CD14-positive monocyte (primary cell): ENCODE measurements at regions not wholly inside any gene's neighbourhood (a gene's known extent, or its start where the extent isn't known, plus 50 kb on each side); places are given as distances from the start of the nearest gene placed in this dataset.

Experiments
- DNase-seq, 3 donors: peaks; one replicate each; pipeline ENCODE4 v3.0.0-alpha.2; 2011 to 2022
- H2AFZ ChIP-seq: 2 replicates; pipeline ENCODE4 v1.6.0; 2012; ENCODE audit warnings: mild to moderate bottlenecking, low read depth, low read length, inconsistent platforms; ENCODE audit not compliant: insufficient read depth, poor library complexity, severe bottlenecking
- H3K27ac ChIP-seq, 2 donors: 1 replicate in 1 of 2; 2 replicates in 1 of 2; pipeline ENCODE4 v1.5.1; 2012 to 2013; ENCODE audit warnings: low read length in 2 of 2, control low read depth in 1 of 2, inconsistent platforms in 1 of 2, low read depth in 1 of 2, mild to moderate bottlenecking in 1 of 2
- H3K27me3 ChIP-seq, 2 donors: one replicate each; pipeline versions ENCODE4 v1.6.0 to v1.6.1; 2011 to 2013; ENCODE audit warnings: low read length in 2 of 2; ENCODE audit not compliant: control insufficient read depth in 2 of 2, insufficient read depth in 2 of 2
- H3K36me3 ChIP-seq, 2 donors: replicated peaks in 1 of 2; 1 replicate in 1 of 2; 2 replicates in 1 of 2; pipeline versions ENCODE4 v1.5.1 to v1.6.1; 2012 to 2013; ENCODE audit warnings: low read length in 2 of 2, control low read depth in 1 of 2, inconsistent platforms in 1 of 2, mild to moderate bottlenecking in 1 of 2; ENCODE audit not compliant: insufficient read depth in 2 of 2, control insufficient read depth in 1 of 2
- H3K4me1 ChIP-seq, 2 donors: 1 replicate in 1 of 2; 2 replicates in 1 of 2; pipeline versions ENCODE4 v1.5.1 to v1.6.1; 2012 to 2013; ENCODE audit warnings: low read length in 2 of 2, control low read depth in 1 of 2, inconsistent platforms in 1 of 2, mild to moderate bottlenecking in 1 of 2, moderate library complexity in 1 of 2; ENCODE audit not compliant: insufficient read depth in 2 of 2, control insufficient read depth in 1 of 2
- H3K4me2 ChIP-seq: replicated peaks from 2 replicates; pipeline ENCODE3; 2012; ENCODE audit warnings: low read length, moderate library complexity, mild to moderate bottlenecking; ENCODE audit not compliant: poor library complexity, severe bottlenecking; ENCODE audit errors: extremely low read depth
- H3K4me3 ChIP-seq, 3 experiments: fragments of 200-600 bp in 1 of 3; sonication (generic) in 1 of 3; replicated peaks in 1 of 3; 1 replicate in 2 of 3; 2 replicates in 1 of 3; pipeline ENCODE4 v1.5.1; 2011 to 2013; ENCODE audit warnings: low read length in 3 of 3, mild to moderate bottlenecking in 3 of 3, control low read depth in 2 of 3, low read depth in 2 of 3, inconsistent platforms in 1 of 3, moderate library complexity in 1 of 3
- H3K79me2 ChIP-seq: 2 replicates; pipeline ENCODE4 v1.6.0; 2012; ENCODE audit warnings: mild to moderate bottlenecking, control low read depth, inconsistent platforms, low read length, moderate library complexity; ENCODE audit not compliant: insufficient read depth
- H3K9ac ChIP-seq: 2 replicates; pipeline ENCODE4 v1.6.0; 2017; ENCODE audit warnings: low read length, mild to moderate bottlenecking; ENCODE audit not compliant: insufficient read depth, poor library complexity, severe bottlenecking
- H3K9me3 ChIP-seq, 2 donors: replicated peaks in 1 of 2; 1 replicate in 1 of 2; 2 replicates in 1 of 2; pipeline versions ENCODE4 v1.5.1 to v1.6.1; 2012 to 2013; ENCODE audit warnings: low read length in 2 of 2, control low read depth in 1 of 2; ENCODE audit not compliant: control insufficient read depth in 1 of 2, insufficient read depth in 1 of 2
- H4K20me1 ChIP-seq: 2 replicates; pipeline ENCODE4 v1.6.0; 2012; ENCODE audit warnings: mild to moderate bottlenecking, low read length, control low read depth, moderate library complexity; ENCODE audit not compliant: insufficient read depth
- H3K27ac Mint-ChIP-seq, 7 donors: one replicate each; pipeline ENCODE4 v1.8.0; 2020; ENCODE audit warnings: mild to moderate bottlenecking in 7 of 7, mixed read lengths in 7 of 7, moderate library complexity in 6 of 7, inconsistent platforms in 2 of 7
- H3K27me3 Mint-ChIP-seq, 3 donors: one replicate each; pipeline ENCODE4 v1.8.0; 2021 to 2022; ENCODE audit warnings: low read depth in 3 of 3, mild to moderate bottlenecking in 3 of 3, mixed read lengths in 3 of 3, moderate library complexity in 3 of 3, inconsistent platforms in 1 of 3
- H3K36me3 Mint-ChIP-seq, 2 donors: one replicate each; pipeline ENCODE4 v1.8.0; 2020; ENCODE audit warnings: mixed read lengths in 2 of 2, inconsistent platforms in 1 of 2, mild to moderate bottlenecking in 1 of 2
- H3K4me1 Mint-ChIP-seq: one replicate; pipeline ENCODE4 v1.8.0; 2020; ENCODE audit warnings: mild to moderate bottlenecking, mixed read lengths
- H3K4me3 Mint-ChIP-seq, 2 donors: one replicate each; pipeline ENCODE4 v1.8.0; 2020; ENCODE audit warnings: mild to moderate bottlenecking in 2 of 2, mixed read lengths in 2 of 2, moderate library complexity in 1 of 2
- H3K9me3 Mint-ChIP-seq, 7 donors: one replicate each; pipeline ENCODE4 v1.8.0; 2020 to 2022; ENCODE audit warnings: mixed read lengths in 7 of 7, mild to moderate bottlenecking in 6 of 7, moderate library complexity in 6 of 7, inconsistent platforms in 2 of 7
- CTCF ChIP-seq: fragments of 200-600 bp; IDR thresholded peaks from one replicate; pipeline ENCODE4 v1.8.0; 2022; ENCODE audit warnings: antibody characterized with exemption, mild to moderate bottlenecking
- WGBS: methylation state at CpG from one replicate; pipeline ENCODE4 v1.1.5; 2013; ENCODE audit warnings: missing lambda C conversion rate; ENCODE audit not compliant: insufficient coverage; 5-methylcytosine and 5-hydroxymethylcytosine counted together
- intact Hi-C, 2 donors: fragments of 100-400 bp; cut with micrococcal nuclease; formaldehyde crosslinking; loops; one replicate each; pipeline versions ENCODE4 v1.15.0 to v1.15.1; 2023

DNA sequence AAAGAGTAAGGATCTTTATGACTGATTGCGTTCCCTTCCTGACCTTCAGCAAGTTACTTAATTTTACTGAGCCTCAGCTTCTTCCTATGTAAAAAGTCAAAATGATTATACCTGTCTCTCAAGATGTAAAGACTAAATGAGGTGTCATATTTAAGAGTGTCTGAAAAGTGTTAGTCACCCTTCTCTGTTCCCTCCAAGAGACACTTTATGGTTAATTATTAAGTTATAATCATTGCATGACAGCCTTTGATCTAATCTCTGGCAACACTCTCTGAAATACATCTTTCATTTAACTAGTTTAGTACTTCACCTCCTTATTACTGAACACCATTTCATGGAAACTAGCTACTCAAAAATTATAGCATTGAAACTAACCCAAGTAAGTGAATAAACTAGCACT, 54.8 kb downstream of the BMAL2 start:
- peaks cover 3 to 4% of the 10 kb centered on the region in 2 donors for H3K36me3 Mint-ChIP-seq
- no peak overlapping the region for H3K4me3 ChIP-seq
- H3K9me3 Mint-ChIP-seq: peaks cover 0 to 3% (median 0%) of the 10 kb centered on the region in 7 donors
- H3K4me2 ChIP-seq: no peak overlapping the region
- no peak overlapping the region for H3K27ac Mint-ChIP-seq
- TF ChIP-seq CTCF: no peak
- intact Hi-C loops: no loop called here
- H3K27ac ChIP-seq: no peak overlapping the region
- H3K4me1 Mint-ChIP-seq: peaks cover 2% of the 10 kb centered on the region
- H2AFZ ChIP-seq: no peak overlapping the region
- no peak overlapping the region for H3K9ac ChIP-seq
- no peak overlapping the region for H3K4me3 Mint-ChIP-seq
- DNase-seq: no peak
- no CpG with 5 or more reads among the region's 1 CpG for WGBS
- H3K27me3 ChIP-seq: no peaks in the 10 kb centered on the region
- no peaks in the 10 kb centered on the region for H3K4me1 ChIP-seq
- no peaks in the 10 kb centered on the region for H3K79me2 ChIP-seq
- H3K36me3 ChIP-seq: no peaks in the 10 kb centered on the region
- H3K9me3 ChIP-seq: no peaks in the 10 kb centered on the region
- H4K20me1 ChIP-seq: no peaks in the 10 kb centered on the region
- peaks cover 0 to 1% (median 0%) of the 10 kb centered on the region in 3 donors for H3K27me3 Mint-ChIP-seq

- Mint-ChIP-seq H3K36me3 (peaks cover 3 to 4% of the 10 kb centered on the region in 2 donors), H3K9me3 (peaks cover 0 to 3% (median 0%) of the 10 kb centered on the region in 7 donors), H3K27ac (no peak overlapping the region), H3K4me1 (peaks cover 2% of the 10 kb centered on the region), H3K27me3 (peaks cover 0 to 1% (median 0%) of the 10 kb centered on the region in 3 donors), H3K4me3 (no peak overlapping the region)
- TF ChIP-seq CTCF: no peak
- Histone ChIP-seq H3K79me2 (no peaks in the 10 kb centered on the region), H4K20me1 (no peaks in the 10 kb centered on the region), H3K9me3 (no peaks in the 10 kb centered on the region), H3K4me2 (no peak overlapping the region), H3K36me3 (no peaks in the 10 kb centered on the region), H3K27ac (no peak overlapping the region), H3K27me3 (no peaks in the 10 kb centered on the region), H2AFZ (no peak overlapping the region), H3K4me3 (no peak overlapping the region), H3K4me1 (no peaks in the 10 kb centered on the region), H3K9ac (no peak overlapping the region)
- DNase-seq: no peak
- intact Hi-C loops: no loop called here
- no CpG with 5 or more reads among the region's 1 CpG for WGBS
Measured at GRCh38 chr12:27388650-27389049, 56.0 kb downstream of the BMAL2 start.
